ENCODE measurements at regions not wholly inside any gene's neighbourhood (a gene's known extent, or its start where the extent isn't known, plus 50 kb on each side); places are given as distances from the start of the nearest gene placed in this dataset.

- TF ChIP-seq, protein P1, sequence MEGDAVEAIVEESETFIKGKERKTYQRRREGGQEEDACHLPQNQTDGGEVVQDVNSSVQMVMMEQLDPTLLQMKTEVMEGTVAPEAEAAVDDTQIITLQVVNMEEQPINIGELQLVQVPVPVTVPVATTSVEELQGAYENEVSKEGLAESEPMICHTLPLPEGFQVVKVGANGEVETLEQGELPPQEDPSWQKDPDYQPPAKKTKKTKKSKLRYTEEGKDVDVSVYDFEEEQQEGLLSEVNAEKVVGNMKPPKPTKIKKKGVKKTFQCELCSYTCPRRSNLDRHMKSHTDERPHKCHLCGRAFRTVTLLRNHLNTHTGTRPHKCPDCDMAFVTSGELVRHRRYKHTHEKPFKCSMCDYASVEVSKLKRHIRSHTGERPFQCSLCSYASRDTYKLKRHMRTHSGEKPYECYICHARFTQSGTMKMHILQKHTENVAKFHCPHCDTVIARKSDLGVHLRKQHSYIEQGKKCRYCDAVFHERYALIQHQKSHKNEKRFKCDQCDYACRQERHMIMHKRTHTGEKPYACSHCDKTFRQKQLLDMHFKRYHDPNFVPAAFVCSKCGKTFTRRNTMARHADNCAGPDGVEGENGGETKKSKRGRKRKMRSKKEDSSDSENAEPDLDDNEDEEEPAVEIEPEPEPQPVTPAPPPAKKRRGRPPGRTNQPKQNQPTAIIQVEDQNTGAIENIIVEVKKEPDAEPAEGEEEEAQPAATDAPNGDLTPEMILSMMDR (IDR thresholded peaks at IDR 0.05) = no peak
- TF ChIP-seq EP300 (IDR thresholded peaks at IDR 0.05) (no peak), POLR2A (IDR thresholded peaks at IDR 0.05; ENCODE audit: low read depth) (no peak), POLR2AphosphoS5 (IDR thresholded peaks at IDR 0.05) (no peak)
Measured at GRCh38 chr6:22873513-22874136, 304.3 kb downstream of the HDGFL1 start.

All from esophagus muscularis mucosa (tissue), 4 donors.